Panc1 (cell line): ENCODE measurements at regions not wholly inside any gene's neighbourhood (a gene's known extent, or its start where the extent isn't known, plus 50 kb on each side); places are given as distances from the start of the nearest gene placed in this dataset.

Source experiments
- ATAC-seq: fragments of 200-7000 bp; cut with Tn5 transposase; 2 replicates; pipeline ENCODE4 v1.9.1; 2020; ENCODE audit warnings: mild to moderate bottlenecking, moderate library complexity
- BruUV-seq: library from RNA; stranded (reverse); fragments of 400-500 nt; replicated peaks from 2 replicates; lab custom pipeline; 2021; lab: Mats Ljungman, UMichigan
- CTCF ChIA-PET: fragments of 300-600 bp; sonication (Branson Sonifier 250); formaldehyde crosslinking; loops from one replicate; lab custom pipeline; 2022; ENCODE audit warnings: antibody characterized with exemption; lab: Charles Lee
- POLR2A ChIA-PET: fragments of 300-600 bp; sonication (Branson Sonifier 250); formaldehyde crosslinking; loops from one replicate; lab custom pipeline; 2022; ENCODE audit warnings: antibody characterized with exemption; lab: Charles Lee
- DNase-seq: peaks from one replicate; pipeline ENCODE4 v3.0.0-alpha.2; 2010; ENCODE audit warnings: low read depth, low spot score
- H3K27ac ChIP-seq: 2 replicates; pipeline ENCODE4 v1.5.1; 2011; ENCODE audit warnings: mild to moderate bottlenecking, low read length, inconsistent platforms
- H3K27me3 ChIP-seq: fragments of 200-500 bp; sonication (Bioruptor generic); 2 replicates; pipeline ENCODE4 v1.6.0; 2014; ENCODE audit warnings: low read length, inconsistent platforms; ENCODE audit not compliant: control insufficient read depth, insufficient read depth
- H3K36me3 ChIP-seq: fragments of 200-500 bp; sonication (Bioruptor generic); 2 replicates; pipeline ENCODE4 v1.5.1; 2014; ENCODE audit warnings: inconsistent platforms, mild to moderate bottlenecking, low read length, moderate library complexity; ENCODE audit not compliant: control insufficient read depth, insufficient read depth
- H3K4me1 ChIP-seq: 2 replicates; pipeline ENCODE4 v1.5.1; 2011; ENCODE audit warnings: inconsistent platforms, mild to moderate bottlenecking, low read length, moderate library complexity; ENCODE audit not compliant: control insufficient read depth, insufficient read depth
- H3K4me3 ChIP-seq, 2 experiments: 2 replicates each; pipeline ENCODE4 v1.5.1; 2011 to 2012; ENCODE audit warnings: low read depth in 2 of 2, low read length in 2 of 2, mild to moderate bottlenecking in 2 of 2, inconsistent platforms in 1 of 2, moderate library complexity in 1 of 2
- H3K9me3 ChIP-seq: fragments of 200-500 bp; sonication (Bioruptor generic); 2 replicates; pipeline ENCODE4 v1.5.1; 2014; ENCODE audit warnings: low read depth, mild to moderate bottlenecking, inconsistent platforms, low read length, moderate library complexity; ENCODE audit not compliant: control insufficient read depth, insufficient read depth
- CTCF ChIP-seq: fragments of 450-650 bp; IDR thresholded peaks from 2 replicates; pipeline ENCODE4 v1.5.1; 2017; ENCODE audit warnings: mild to moderate bottlenecking
- POLR2AphosphoS5 ChIP-seq: IDR thresholded peaks from 2 replicates; pipeline ENCODE4 v1.6.1; 2012; ENCODE audit warnings: mild to moderate bottlenecking, low read depth, low read length, moderate library complexity
- SIN3A ChIP-seq: IDR thresholded peaks from 2 replicates; pipeline ENCODE4 v1.6.1; 2012; ENCODE audit warnings: low read depth, mild to moderate bottlenecking, low read length, moderate library complexity, borderline replicate concordance; ENCODE audit not compliant: insufficient read depth
- TCF7L2 ChIP-seq: IDR thresholded peaks from 2 replicates; pipeline ENCODE4 v1.6.1; 2011; ENCODE audit warnings: mild to moderate bottlenecking, low read depth, low read length, inconsistent platforms
- in situ Hi-C: cut with HindIII; loops from 2 replicates; pipeline ENCODE4 v1.10.0; 2016; ENCODE audit warnings: low sequenced_read_pairs, low pct_unique_long_range_greater_than_20kb
- intact Hi-C: fragments of 100-400 bp; cut with micrococcal nuclease; formaldehyde crosslinking; loops from one replicate; pipeline ENCODE4 v1.10.0; 2022; ENCODE audit not compliant: unreplicated experiment
- TF ChIP-seq, protein P1 (sequence below), 2 experiments: IDR thresholded peaks; 2 replicates each; pipeline ENCODE4 v1.6.1; 2011 to 2012; ENCODE audit warnings: low read depth in 2 of 2, control low read depth in 1 of 2, low read length in 1 of 2, mild to moderate bottlenecking in 1 of 2, moderate library complexity in 1 of 2; ENCODE audit not compliant: insufficient read depth in 1 of 2

- in situ Hi-C loops: no loop called here
- Histone ChIP-seq H3K4me1 (no peaks in the 10 kb centered on the region), H3K9me3 (no peaks in the 10 kb centered on the region), H3K36me3 (no peaks in the 10 kb centered on the region), H3K27ac (no peak overlapping the region), H3K27me3 (no peaks in the 10 kb centered on the region), H3K4me3 (no peak overlapping the region)
- ChIA-PET CTCF (no interaction called here), POLR2A (no interaction called here)
- ATAC-seq: no peak
- intact Hi-C loops: no loop called here
- TF ChIP-seq CTCF: no peak
- no peak for TF ChIP-seq SIN3A
- TF ChIP-seq, protein P1, sequence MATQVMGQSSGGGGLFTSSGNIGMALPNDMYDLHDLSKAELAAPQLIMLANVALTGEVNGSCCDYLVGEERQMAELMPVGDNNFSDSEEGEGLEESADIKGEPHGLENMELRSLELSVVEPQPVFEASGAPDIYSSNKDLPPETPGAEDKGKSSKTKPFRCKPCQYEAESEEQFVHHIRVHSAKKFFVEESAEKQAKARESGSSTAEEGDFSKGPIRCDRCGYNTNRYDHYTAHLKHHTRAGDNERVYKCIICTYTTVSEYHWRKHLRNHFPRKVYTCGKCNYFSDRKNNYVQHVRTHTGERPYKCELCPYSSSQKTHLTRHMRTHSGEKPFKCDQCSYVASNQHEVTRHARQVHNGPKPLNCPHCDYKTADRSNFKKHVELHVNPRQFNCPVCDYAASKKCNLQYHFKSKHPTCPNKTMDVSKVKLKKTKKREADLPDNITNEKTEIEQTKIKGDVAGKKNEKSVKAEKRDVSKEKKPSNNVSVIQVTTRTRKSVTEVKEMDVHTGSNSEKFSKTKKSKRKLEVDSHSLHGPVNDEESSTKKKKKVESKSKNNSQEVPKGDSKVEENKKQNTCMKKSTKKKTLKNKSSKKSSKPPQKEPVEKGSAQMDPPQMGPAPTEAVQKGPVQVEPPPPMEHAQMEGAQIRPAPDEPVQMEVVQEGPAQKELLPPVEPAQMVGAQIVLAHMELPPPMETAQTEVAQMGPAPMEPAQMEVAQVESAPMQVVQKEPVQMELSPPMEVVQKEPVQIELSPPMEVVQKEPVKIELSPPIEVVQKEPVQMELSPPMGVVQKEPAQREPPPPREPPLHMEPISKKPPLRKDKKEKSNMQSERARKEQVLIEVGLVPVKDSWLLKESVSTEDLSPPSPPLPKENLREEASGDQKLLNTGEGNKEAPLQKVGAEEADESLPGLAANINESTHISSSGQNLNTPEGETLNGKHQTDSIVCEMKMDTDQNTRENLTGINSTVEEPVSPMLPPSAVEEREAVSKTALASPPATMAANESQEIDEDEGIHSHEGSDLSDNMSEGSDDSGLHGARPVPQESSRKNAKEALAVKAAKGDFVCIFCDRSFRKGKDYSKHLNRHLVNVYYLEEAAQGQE (IDR thresholded peaks at IDR 0.05; ENCODE audit: insufficient read depth in 1 of 2, low read depth in 2 of 2, low read length in 1 of 2): no peak
- no TSS peak for BruUV-seq
- no peak for DNase-seq
Measured at GRCh38 chrX:99415470-99415869, 994.6 kb downstream of the PCDH19 start.

DNA sequence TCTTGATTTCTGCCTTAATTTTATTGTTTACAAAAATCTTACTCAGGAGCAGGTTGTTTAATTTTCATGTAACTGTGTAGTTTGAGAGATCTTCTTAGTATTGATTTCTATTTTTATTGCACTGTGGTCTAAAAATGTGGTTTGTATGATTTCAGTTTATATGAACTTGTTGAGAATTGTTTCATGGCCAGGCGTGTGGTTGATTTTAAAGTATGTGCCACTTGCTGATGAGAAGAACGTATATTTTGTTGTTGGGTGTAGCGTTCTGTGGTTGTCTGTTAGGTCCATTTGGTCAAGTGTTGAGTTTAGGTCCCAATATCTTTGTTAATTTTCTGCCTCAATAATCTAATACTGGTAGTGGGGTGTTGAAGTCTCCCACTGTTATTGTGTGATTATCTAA lies 996.8 kb downstream of the PCDH19 start:
- no TSS peak for BruUV-seq

More for the DNA sequence above, 996.8 kb downstream of the PCDH19 start:
- no peak for TF ChIP-seq SIN3A
- TF ChIP-seq POLR2AphosphoS5: no peak
- TF ChIP-seq CTCF: no peak
- TF ChIP-seq, protein P1 (IDR thresholded peaks at IDR 0.05; ENCODE audit: insufficient read depth in 1 of 2, low read depth in 2 of 2, low read length in 1 of 2): no peak
- TF ChIP-seq TCF7L2: no peak
- in situ Hi-C loops: no loop called here
- no peak overlapping the region for H3K4me3 ChIP-seq
- H3K9me3 ChIP-seq: no peaks in the 10 kb centered on the region
- ChIA-PET POLR2A (no interaction called here), CTCF (no interaction called here)
- no peak for DNase-seq
- no peaks in the 10 kb centered on the region for H3K27me3 ChIP-seq
- H3K27ac ChIP-seq: no peak overlapping the region
- intact Hi-C loops: no loop called here
- H3K4me1 ChIP-seq: no peaks in the 10 kb centered on the region
- ATAC-seq: no peak
- H3K36me3 ChIP-seq: no peaks in the 10 kb centered on the region
